GM21381 (cell line): ENCODE measurements at regions not wholly inside any gene's neighbourhood (a gene's known extent, or its start where the extent isn't known, plus 50 kb on each side); places are given as distances from the start of the nearest gene placed in this dataset.

Experiments
- ATAC-seq: cut with Tn5 transposase; IDR thresholded peaks from one replicate; pipeline ENCODE4 v1.9.1; 2021; ENCODE audit warnings: mild to moderate bottlenecking, moderate library complexity; ENCODE audit not compliant: unreplicated experiment

DNA sequence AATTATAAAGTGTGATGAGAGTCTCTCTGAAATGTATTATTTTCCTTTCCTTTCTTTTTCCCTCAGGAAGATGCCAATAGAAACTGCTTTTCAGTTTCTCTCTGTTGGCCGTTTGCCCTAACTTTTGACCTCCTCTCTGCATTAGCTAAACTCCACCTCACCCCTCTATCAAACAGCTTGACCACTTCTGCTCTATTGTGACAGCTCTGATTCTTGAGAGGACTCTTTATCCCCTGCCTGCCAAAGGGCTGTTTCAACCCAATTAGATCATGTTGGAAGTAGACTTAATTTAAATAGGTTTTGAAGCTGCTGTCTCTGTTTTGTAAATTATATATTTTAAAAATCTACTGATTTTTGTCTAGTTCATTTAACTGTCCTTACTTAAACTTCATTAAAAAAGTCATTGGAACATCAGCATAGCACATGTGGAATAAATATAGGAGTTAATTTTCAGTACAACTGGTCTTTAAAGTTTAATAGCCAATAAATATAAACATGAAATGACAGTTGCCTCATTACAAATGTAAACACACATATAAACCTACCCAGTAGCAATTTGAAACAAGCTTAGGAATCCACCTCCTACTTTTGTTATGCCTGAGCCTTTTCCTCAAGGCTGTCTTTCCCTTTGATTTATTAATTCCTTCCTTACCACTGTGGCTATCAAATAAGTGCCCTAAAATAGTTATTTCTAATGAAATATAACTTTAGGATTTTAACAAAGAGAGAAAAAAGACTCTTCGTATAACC lies 152.0 kb downstream of the CHRM3 start:
- ATAC-seq = no peak

DNA sequence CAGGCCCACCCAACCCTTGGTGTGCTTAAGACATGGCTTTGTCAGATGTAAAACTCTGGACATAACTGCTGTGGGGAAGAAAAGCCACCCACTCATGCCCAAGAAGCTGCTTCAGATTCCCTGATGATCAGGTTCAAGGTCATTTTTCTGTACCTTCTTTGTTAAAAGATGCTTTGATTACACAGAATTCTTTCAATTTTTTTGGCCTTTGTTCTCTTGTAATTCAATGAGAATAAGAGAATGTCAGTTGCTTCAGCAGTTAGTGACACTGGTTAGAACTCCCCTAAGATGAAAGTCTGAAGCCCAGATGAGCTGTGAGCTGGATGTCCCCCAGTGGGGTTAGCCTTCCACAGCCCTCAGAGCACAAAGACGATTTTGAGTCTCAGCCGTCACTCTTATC lies 152.7 kb downstream of the CHRM3 start:
- no peak for ATAC-seq

DNA sequence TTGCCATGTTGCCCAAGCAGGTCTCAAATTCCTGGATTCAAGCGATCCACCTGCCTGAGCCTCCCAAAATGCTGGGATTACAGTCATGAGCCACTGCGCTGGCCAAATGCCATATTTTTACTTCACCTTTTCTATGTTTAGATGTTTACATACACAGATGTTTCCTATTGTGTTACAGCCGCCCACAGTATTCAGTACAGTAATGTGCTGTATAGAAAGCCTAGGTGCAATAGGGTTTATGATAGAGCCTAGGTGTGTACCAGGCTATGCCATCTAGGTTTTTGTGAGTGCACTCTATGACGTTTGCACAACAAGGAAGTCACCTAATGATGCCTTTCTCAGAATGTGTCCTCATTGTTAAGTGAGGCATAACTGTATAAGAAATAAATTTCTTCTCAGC lies 153.4 kb downstream of the CHRM3 start:
- no peak for ATAC-seq

DNA sequence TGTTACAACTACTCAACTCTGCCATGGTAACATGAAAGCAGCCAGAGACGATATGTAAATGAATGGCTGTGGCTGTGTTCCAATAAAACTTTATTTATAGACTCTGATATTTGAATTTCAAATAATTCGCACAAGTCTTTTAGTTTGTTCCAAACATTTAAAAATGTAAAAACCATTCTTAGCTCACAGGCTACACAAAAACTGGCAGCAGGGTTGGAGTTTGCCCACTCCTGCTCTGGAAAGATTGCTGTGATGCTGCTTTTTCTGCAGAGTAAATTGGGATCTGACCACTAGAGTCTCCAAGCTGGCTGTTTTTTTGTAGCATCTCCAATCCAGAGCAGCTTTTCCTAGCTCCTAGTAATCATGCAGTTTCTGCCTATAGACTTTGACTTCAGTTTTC lies 157.5 kb downstream of the CHRM3 start:
- no peak for ATAC-seq

DNA sequence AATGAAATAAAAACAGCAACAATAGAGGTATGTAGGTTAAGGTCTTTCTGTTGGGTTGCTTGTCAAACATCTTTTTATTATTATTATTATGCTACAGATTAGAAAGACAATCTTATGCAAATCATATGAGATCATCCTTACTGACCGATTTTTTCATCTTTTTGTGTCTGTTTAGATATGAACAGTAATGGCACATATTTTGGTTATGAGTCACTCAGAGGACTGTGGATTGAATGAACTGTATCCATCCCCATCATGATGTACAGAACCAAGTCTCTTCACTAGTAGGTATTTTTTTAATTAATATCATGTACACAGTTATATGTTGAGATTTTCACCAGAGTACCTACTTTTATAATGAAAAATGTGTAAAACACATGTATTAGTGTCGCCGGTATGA lies 159.1 kb downstream of the CHRM3 start:
- ATAC-seq = no peak

DNA sequence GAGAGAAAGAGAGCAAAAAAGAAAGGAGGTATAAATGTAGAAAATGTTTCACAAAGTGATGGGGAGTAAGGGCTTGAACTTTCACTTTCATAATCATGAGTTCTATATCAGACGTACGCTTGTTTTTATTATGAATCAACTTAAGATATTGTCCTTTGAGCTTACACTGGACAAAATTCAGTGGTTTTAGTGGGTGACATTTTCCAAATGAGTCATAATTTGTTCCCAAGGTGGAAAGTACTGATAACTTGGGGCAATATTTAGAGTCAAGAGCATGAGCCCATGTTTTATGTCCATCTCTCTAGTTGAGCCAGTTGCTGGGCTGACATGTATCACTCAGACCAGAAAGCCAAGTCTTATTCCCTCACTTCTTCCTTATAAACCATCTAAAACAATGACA lies 161.6 kb downstream of the CHRM3 start:
- no peak for ATAC-seq

DNA sequence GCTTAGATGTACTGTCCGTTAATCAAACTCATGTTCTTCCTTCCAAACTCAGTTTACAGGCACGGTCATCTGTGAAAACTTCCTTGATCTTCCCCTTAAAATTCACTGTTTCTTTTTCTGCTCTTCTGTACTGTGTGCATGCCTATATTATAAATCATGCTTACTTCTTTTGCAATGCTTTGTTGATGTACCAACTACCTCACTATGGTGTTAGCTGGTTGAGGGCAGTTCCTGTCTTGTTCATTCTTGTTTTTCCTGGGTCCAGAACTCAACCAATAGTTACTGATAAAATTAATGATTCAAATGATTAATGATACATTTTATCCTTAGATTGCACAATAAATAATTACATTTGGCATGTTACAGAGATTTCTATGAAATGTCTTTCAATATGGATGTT lies 163.8 kb downstream of the CHRM3 start:
- ATAC-seq = no peak

DNA sequence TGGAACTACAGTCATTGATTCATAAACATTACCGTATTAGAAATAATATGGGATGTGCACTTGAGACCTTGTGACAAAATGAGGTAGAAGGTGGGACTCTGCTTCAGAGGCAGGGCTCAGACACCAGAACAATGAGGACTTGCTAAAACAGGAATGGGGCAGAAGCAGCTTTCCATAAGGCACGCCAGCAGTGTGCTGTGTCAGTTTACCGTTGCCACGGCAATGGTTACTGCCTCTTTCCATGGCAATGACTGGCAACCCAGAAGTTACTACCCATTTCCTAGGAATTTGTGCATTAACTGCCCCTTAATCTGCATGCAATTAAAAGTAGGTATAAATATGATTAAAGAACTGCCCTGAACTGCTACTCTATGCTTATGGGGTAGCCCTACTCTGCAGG lies 169.0 kb downstream of the CHRM3 start:
- no peak for ATAC-seq

DNA sequence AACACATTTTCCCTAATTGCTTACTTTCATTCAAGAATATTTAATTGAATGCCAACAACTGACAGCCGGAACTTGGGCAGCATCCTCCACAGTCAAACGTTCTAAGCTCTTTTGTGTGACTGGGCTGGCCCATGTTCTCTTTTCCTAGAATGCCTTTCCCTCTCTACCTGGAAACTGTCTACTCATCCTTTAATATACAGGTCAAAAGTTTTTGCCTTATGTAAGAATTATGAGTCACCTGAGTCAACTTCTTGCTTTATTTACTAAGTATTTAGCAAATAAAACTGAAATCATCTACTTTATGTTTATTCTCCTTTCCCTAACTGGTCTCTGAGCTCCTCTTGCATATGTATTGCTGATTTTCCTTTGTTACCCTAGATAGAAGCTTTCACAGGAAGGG lies 172.2 kb downstream of the CHRM3 start:
- ATAC-seq = no peak

DNA sequence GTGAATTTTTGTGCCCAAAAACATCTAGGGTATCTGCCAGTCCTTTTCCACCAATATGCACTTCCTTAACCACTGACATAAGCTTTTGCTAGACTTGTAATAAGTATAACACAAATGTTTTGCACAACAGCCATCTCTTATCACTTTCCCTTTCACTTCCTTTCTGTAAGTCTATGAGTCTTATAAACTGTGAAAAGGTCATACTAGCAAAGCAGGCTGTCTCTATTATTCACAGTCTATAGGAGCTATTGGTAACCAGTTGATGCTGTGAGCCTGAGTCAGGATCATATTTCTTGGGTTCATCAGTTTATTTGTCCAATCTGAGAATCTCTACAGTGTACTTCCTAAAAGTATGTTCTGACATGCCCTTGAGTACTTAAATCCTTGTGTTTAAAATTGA lies 172.6 kb downstream of the CHRM3 start:
- ATAC-seq = no peak

DNA sequence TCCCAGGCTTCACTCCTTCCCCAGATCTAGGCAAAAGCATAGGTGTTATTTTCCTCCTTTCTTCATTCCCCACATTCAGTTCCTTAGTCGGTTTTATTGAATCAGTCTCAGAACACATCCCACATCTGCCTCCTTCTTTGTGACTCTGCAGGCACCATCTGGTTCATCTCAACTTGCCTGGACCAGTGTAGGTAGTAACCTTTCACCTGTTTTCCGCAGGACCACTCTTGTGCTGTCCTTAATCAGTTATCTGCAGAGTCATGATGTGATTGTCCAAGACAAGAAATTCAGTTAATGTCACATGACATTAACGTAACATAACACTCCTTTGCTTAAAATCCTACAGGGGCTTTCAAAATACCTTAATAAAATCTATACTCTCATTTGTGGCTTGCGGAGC lies 174.6 kb downstream of the CHRM3 start:
- no peak for ATAC-seq

DNA sequence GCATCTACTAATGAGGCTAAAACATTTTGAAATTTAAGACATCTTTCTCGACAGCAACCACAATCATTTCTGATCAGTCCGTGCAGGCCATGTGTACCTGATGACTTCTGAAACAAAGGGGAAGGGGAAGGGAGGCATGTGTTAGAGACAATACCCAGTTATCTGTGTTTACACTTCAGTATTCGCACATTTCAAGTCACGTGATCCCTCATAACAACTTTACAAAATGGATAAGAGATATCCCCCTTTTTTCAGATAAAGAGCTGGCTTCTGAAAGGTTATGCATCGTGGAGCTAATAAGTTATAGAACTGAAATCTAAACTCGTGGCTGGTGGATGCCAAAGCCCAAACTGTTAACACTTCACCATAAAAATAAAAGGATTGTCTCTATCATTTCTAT lies 175.7 kb downstream of the CHRM3 start:
- ATAC-seq = no peak

DNA sequence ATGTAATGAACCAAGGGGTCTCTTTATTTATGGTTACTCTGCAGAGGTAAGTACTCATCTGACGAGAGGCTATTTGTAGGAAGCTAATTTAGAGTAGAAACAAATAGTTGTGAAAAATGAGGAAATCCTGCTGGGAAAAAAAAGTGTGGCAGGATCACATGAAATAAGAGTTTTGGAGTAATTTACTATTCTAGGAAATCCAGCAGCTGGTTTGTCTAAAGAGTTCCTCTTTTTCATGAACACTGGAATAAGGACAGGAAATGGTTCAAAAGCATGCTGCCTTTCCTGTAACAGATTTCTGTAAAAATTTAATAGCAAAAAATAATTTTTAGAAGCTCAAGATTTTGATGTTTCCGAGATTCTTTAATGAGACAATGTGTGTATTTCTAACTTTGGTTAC lies 177.3 kb downstream of the CHRM3 start:
- ATAC-seq = no peak

DNA sequence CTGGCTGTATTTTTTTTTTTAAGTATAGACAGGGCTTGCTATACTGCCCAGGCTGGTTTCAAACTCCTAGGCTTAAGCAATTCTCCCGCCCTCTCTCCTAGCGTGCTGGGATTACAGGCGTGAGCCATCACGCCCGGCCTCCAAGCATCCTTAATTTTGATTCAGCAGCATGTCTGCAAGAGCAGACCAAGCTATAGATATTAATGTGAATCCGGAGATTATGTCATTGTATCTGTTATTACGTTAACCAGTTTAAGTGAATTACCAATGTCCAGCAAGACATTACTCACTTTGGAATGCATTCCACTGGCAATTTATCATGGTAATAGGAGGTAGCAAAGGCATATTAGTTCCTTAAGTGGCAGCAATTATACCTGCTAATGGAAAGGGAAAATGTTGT lies 179.7 kb downstream of the CHRM3 start:
- no peak for ATAC-seq

DNA sequence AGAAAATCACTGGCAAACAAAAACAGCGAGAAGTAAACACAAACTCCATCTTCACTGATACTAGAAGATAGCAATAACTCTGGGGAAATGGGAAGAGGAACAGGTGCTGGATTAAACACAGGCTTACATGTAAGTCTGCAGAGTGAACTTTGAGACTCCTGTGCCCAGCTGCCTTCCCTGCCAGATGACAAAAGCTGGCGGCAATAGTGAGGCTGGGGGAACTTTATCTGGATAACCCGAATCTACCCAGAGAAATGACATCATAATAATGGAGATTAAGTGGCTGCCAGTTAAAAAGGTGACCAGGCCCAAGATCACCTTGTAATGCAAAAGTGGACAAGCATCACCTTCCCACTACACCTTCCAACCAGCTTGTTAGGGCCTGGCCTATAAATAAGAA lies 184.5 kb downstream of the CHRM3 start:
- no peak for ATAC-seq

DNA sequence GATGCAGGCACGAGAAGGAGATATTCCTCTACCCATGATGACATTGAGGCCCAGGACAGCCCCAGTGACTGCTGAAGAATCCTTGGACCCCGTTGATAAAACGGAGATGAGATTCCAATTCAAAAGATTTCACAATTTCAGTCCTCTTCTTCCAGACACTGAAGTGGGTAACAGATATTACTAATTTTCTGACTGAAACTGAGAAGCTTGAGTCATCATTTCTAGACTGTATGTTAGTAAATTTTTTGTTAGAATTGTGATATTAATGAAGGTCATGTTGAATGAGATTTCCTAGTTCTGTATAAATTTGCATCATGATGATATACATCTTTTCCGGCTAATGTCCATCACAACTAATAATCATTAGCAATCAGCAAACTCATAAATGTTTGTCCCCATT lies 185.8 kb downstream of the CHRM3 start:
- ATAC-seq = no peak

DNA sequence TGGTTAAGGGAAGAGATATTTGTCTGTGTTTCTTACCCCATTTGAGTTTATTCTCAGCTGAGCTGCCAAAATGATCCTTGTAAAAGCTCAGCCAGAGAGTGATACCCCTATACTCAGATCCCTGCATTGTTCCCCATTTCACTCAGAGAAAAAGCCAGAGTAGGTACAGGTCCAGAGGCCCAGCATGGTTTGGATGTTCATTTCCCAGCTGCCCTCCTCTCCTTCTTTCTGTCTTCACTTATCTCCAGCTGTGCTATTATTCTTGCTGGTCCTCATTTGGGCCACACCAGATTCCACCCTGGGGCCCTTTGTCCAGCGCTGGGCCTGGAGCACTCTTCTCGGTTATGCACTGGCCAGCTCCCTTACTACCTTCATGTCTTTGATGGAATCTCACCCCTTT lies 187.7 kb downstream of the CHRM3 start:
- no peak for ATAC-seq

DNA sequence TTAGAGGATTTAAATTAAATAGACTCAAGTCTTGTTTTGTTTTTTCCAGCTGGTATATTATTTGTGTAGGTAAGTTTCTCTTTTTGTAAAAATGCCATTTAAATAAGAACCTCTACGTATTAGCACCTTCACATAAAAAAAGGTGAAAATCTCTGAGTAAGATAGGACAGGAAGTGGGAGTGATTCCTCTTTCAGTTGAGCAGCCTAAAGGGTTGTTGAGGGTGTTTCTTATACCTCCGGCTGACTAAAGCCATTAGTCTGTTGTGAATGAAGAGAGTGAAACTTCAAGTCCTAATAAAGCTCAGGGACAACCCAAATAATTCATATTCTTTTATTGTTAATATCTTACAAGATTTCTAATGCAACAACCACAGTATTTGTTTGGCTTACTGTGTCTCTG lies 188.7 kb downstream of the CHRM3 start:
- ATAC-seq = no peak

DNA sequence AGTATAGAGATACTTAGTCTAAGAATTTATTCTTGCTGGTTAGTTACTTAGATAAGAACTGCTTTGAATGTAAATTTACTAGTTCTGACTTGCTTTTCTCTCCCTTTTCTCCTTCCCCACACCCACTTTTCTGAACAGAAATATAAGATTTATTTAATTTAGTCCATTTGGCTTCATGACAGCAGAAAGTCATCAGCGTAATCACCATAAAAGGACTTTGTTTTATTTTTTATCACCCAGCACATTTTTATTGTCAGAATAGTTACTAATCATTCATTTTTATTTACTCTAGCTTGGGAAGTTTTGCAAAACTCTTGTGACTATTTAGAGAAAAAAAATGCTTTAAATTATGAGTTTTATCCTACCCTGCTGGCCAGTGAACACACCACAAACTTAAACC lies 197.2 kb downstream of the CHRM3 start:
- ATAC-seq = no peak

DNA sequence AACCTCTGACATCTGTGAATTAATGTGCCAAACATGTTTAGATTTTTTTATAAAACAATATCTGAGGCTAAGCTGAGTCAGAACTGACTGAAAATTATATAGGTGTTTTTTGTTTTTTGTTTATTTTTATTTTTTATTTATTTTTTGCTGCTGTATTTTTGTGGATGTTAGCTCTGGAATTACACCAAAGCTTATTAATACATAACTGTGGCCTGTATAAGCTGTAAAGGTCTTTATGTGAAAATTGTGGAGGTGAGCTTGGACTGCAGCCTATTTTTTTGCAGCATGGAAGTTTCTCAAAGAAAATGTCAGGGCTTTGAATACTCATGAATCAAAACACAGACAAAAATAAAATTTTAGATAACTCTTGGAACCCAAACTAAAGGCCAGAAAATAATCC lies 199.8 kb downstream of the CHRM3 start:
- ATAC-seq = no peak

DNA sequence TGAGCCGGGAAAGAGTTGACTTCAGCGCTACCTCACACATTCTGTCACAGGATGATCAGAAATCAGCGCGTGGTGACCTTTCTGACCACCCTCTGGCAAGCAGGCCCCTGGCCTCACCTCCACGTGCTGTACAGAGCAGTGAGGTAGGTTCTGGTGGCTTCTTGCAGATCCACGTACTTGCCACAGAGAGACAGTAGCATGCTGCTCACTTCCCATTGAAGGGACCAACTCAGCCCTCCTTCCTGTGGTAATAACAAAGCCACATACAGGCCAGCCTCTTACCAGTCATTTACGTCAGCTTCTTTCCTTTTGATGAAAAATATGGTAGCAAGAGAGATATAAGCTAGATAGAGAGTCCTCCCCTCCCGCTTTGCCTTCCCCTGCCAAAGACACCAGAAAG lies 200.7 kb downstream of the CHRM3 start:
- no peak for ATAC-seq

DNA sequence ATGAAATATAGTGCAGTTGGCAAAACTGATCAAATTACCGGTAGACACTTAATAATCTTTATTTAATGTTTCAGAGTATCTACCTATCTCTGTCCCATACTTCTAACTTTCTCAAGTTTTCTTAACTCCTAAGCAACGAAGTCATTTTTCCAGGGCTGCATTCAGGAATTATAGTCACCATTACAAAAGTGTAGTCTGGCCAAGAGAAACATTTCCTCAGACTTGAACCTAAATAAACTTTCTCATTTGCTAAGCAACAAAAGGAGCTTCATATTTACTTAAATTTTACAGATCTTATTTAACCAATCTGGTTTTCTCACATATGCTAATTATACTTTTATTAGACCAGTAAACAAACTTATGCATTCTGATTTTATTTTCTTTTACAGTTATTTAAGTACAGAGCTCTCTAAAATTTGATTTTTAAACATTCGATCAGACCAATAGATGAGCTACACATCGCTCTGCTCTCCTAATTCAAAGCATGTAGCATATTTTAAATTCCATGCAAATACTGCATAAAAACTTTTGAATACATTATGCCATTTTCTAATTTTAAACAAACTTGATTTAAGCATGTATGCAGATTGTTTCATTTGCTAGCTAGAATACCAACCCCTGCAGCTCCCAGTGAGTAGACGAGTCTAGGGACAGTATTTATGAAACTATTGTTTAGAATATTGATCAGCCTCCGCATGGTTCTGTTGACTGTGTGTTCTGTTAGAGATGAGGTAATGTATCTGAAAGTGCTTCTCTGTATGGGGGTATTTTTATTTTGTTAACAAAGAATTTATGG lies 201.4 kb downstream of the CHRM3 start:
- no peak for ATAC-seq

DNA sequence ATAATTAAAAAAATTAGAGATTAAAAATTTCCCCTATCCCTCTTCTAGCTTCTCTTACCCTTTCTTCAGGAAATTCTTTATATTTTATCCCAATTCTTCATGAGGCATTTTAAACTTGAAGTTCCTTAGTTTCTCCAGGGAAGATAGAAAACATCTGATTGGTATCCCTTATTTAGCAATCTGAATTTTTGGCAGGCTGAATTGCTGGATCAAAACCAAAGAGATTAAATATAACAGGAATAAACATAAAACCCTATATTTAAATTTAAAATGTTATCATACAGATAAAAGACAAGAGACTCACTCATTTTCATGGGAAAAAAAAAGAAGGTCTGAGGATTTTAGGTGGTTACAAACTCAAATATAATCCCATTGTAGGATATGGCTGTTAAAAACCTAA lies 204.2 kb downstream of the CHRM3 start:
- no peak for ATAC-seq
